Dendritic cell treated with granulocyte-macrophage colony-stimulating factor and Interleukin-4, amounts not matched to agents 40 ng/mL and 50 ng/mL, for 4 days (primary cell): ENCODE measurements at regions not wholly inside any gene's neighbourhood (a gene's known extent, or its start where the extent isn't known, plus 50 kb on each side); places are given as distances from the start of the nearest gene placed in this dataset.

ENCODE experiments used
- H3K27ac Mint-ChIP-seq: one replicate; pipeline ENCODE4 v1.8.0; 2022; ENCODE audit warnings: mild to moderate bottlenecking, mixed read lengths
- H3K27me3 Mint-ChIP-seq: one replicate; pipeline ENCODE4 v1.8.0; 2022; ENCODE audit warnings: mild to moderate bottlenecking, mixed read lengths
- H3K36me3 Mint-ChIP-seq: one replicate; pipeline ENCODE4 v1.8.0; 2022; ENCODE audit warnings: low read depth, mixed read lengths
- H3K4me1 Mint-ChIP-seq: one replicate; pipeline ENCODE4 v1.8.0; 2022; ENCODE audit warnings: low read depth, mixed read lengths
- H3K4me3 Mint-ChIP-seq: one replicate; pipeline ENCODE4 v1.8.0; 2022; ENCODE audit warnings: mild to moderate bottlenecking, moderate library complexity, mixed read lengths
- H3K9me3 Mint-ChIP-seq: one replicate; pipeline ENCODE4 v1.8.0; 2022; ENCODE audit warnings: mixed read lengths
- intact Hi-C: fragments of 100-400 bp; cut with micrococcal nuclease; formaldehyde crosslinking; loops from one replicate; pipeline ENCODE4 v1.15.0; 2022

DNA sequence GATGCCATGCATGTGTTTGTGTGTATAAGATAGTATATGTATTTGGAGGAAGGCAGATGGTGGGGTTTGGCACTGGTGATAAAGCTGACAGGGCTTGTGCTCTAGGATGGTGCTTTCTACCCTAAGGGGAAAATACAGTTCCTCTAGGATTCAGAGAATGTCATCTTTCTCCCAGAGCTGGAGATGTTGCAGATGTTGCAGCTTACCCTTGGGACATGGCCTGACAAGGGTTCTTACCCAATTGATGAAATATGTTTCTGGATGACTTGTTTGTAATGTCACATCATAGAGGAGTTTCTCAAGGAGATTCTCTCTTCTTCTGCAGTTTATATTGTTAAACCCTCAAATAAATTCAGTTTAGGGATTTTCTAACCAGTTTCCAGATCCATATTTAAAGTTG lies 52.5 kb upstream of the PITX2 start:
- H3K4me1 Mint-ChIP-seq: no peaks in the 10 kb centered on the region

DNA sequence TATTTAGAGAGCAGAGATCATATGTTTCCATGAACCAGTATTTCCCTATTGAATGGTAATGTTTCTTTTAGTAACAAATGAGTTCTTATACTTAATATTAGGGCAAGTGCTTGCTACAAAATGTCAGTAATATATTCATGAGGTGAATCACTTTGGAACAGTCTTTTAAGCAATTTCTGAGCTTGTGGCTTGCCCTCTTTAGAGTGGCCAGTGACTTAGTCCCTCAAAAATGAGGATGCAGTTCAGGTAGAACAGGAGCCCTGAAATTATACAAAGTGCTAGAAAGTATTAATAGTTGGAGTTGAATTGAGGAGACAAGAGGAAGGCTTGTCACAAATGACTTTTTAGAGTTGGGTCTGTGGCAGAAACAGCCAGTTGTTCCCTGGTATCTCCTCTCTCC lies 53.4 kb upstream of the PITX2 start:
- no peak overlapping the region for H3K4me3 Mint-ChIP-seq
- intact Hi-C loops: no loop called here
- H3K27me3 Mint-ChIP-seq: peaks cover 3% of the 10 kb centered on the region
- H3K27ac Mint-ChIP-seq: no peak overlapping the region
- no peaks in the 10 kb centered on the region for H3K4me1 Mint-ChIP-seq
- H3K9me3 Mint-ChIP-seq: no peaks in the 10 kb centered on the region
- no peaks in the 10 kb centered on the region for H3K36me3 Mint-ChIP-seq

More for the DNA sequence above, 52.5 kb upstream of the PITX2 start:
- no peaks in the 10 kb centered on the region for H3K36me3 Mint-ChIP-seq
- intact Hi-C loops: no loop called here
- peaks cover 3% of the 10 kb centered on the region for H3K27me3 Mint-ChIP-seq
- no peak overlapping the region for H3K4me3 Mint-ChIP-seq
- no peak overlapping the region for H3K27ac Mint-ChIP-seq
- no peaks in the 10 kb centered on the region for H3K9me3 Mint-ChIP-seq

DNA sequence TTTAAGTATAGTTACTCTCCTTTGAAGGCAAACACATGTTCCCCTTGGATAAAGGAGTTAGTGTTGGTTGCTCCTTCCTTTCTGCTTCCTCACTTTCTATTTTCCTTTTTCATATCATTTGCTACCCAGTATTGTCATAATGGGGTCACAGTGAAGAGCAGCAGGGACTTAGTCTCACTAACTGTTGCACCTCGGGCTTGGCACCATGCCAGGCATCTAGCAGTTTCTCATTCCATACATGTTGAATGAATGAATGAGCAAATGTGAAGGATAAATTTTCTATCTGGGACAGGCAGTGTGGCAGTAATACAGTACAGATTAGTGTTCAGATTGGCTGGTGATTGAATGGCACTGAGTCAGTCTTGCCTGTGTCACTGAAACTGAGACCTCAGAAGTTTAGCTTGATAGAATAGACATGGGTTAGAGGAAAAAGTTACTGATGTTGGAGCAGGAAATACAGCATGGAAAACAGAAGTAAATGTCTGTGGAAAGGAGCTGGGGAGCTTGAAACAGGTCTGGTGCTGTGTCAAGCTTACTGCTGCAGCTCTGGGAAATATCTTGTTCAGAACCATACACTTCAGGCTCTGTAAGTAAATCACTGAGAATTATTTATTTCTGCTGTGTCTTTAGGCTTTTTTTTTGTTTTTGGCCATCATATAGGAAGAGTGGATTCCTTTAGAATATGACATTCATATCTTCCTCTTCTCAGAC lies 55.8 kb upstream of the PITX2 start:
- peaks cover 3% of the 10 kb centered on the region for H3K27me3 Mint-ChIP-seq
- H3K27ac Mint-ChIP-seq: no peak overlapping the region
- no peaks in the 10 kb centered on the region for H3K4me1 Mint-ChIP-seq
- no peaks in the 10 kb centered on the region for H3K36me3 Mint-ChIP-seq
- no peak overlapping the region for H3K4me3 Mint-ChIP-seq
- H3K9me3 Mint-ChIP-seq: no peaks in the 10 kb centered on the region
- intact Hi-C loops: no loop called here

DNA sequence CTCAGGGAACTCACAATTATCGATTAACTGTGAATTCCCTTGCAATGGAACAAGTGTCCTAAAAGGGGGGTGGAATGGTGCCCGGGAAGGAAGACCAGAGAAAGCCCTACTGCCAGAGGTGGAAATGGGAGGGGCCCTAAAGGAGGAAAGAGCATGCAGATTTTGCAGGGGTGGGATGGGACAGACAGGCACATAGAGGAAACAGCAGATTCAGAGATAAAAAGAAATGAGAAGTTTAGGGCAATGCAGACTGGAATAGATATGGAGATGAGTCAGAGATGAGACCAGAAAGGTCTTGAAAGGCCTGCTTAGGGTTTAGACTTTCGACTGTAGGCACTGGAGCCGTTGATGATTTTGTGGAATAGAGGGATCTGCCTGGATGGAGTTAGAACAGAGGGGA lies 57.4 kb upstream of the PITX2 start:
- intact Hi-C loops: no loop called here
- H3K27me3 Mint-ChIP-seq: peaks cover 3% of the 10 kb centered on the region

DNA sequence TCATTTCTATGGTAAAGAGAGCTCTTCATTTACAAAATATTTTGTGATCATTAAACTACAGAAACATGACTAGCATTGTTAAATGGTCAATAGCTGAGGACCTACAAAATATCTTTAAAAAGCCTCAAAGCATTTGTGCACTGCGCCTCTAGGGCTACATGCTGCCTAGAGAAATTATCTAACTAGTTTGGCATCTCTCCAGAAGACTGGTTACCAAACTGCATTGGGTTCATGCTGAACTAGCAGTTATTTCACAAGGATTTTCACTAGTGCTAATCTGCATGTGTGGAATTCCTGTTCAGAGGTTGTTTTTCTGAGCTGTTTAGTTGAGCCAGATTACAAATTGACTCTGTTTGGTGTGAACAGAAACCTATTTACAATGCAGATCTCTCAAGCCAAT lies 58.5 kb upstream of the PITX2 start:
- Mint-ChIP-seq H3K4me3 (no peak overlapping the region), H3K9me3 (no peaks in the 10 kb centered on the region), H3K36me3 (no peaks in the 10 kb centered on the region), H3K27me3 (peaks cover 3% of the 10 kb centered on the region), H3K27ac (no peak overlapping the region), H3K4me1 (no peaks in the 10 kb centered on the region)
- intact Hi-C loops: no loop called here

More for the DNA sequence above, 57.4 kb upstream of the PITX2 start:
- Mint-ChIP-seq H3K27ac (no peak overlapping the region), H3K36me3 (no peaks in the 10 kb centered on the region), H3K4me3 (no peak overlapping the region), H3K9me3 (no peaks in the 10 kb centered on the region), H3K4me1 (no peaks in the 10 kb centered on the region)

DNA sequence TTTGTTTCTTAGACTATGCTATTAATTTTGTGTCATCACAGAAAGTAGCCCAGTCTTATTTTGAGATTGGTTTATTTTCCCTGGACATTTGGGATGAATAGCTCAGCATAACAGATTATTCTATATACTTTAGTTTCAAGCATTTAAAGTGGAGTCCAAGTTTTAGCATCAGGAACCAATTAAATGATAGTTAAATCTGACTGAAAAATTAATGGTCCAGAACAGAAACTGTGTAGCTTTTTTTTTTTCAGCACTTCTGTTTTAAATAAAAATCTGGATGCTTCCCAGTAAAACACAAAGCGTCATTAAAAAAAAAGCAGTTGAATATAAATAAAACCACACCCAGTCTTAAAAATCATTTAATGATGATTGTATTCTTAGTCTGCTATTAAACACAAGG lies 59.4 kb upstream of the PITX2 start:
- no peak overlapping the region for H3K27ac Mint-ChIP-seq
- no peaks in the 10 kb centered on the region for H3K4me1 Mint-ChIP-seq
- H3K4me3 Mint-ChIP-seq: no peak overlapping the region
- no peaks in the 10 kb centered on the region for H3K36me3 Mint-ChIP-seq
- intact Hi-C loops: no loop called here
- no peaks in the 10 kb centered on the region for H3K9me3 Mint-ChIP-seq
- H3K27me3 Mint-ChIP-seq: peaks cover 3% of the 10 kb centered on the region

DNA sequence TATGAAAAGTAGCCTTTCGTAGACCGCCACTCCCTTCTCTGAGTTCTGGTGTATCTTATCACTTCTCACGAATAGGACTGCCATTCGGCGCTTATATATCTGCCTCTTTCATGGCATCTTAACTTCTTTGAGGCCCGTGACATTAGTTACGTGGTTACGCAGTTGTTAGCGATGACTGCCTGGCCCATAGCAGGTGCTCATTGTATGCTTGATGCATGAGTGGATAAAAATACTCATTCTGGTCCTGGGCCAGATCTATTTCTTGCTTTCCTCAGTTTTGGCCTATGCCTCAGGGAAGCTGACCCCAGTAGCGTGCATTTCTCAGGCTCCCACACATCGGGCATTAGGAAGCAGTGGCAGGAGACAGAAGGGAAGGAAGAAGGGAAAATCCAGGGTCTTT lies 60.7 kb upstream of the PITX2 start:
- H3K4me3 Mint-ChIP-seq: no peak overlapping the region
- intact Hi-C loops: no loop called here

DNA sequence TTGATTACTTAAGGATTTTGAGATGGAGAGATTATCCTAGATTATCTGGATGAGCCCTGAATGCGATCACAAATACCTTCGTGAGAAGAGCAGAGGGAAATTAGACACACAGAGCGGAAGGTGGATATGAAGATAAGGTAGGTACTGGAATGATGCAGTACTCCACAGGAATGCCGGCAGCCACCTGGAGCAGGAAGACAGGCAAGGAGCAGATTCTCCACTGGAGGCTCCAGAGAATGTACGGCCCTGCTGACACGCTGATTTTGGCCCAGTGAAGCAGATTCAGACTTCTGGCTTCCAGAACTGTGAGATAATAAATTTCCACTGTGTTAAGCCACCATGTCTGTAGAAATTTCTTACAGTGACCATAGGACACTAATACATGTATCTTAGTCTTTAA lies 79.4 kb upstream of the PITX2 start:
- Mint-ChIP-seq H3K27me3 (peaks cover 5% of the 10 kb centered on the region), H3K4me3 (no peak overlapping the region), H3K4me1 (peaks cover 13% of the 10 kb centered on the region), H3K27ac (no peak overlapping the region), H3K36me3 (no peaks in the 10 kb centered on the region), H3K9me3 (peaks cover 18% of the 10 kb centered on the region)
- intact Hi-C loops: no loop called here

More for the DNA sequence above, 60.7 kb upstream of the PITX2 start:
- Mint-ChIP-seq H3K36me3 (no peaks in the 10 kb centered on the region), H3K9me3 (no peaks in the 10 kb centered on the region), H3K27ac (no peak overlapping the region), H3K27me3 (peaks cover 3% of the 10 kb centered on the region), H3K4me1 (no peaks in the 10 kb centered on the region)

DNA sequence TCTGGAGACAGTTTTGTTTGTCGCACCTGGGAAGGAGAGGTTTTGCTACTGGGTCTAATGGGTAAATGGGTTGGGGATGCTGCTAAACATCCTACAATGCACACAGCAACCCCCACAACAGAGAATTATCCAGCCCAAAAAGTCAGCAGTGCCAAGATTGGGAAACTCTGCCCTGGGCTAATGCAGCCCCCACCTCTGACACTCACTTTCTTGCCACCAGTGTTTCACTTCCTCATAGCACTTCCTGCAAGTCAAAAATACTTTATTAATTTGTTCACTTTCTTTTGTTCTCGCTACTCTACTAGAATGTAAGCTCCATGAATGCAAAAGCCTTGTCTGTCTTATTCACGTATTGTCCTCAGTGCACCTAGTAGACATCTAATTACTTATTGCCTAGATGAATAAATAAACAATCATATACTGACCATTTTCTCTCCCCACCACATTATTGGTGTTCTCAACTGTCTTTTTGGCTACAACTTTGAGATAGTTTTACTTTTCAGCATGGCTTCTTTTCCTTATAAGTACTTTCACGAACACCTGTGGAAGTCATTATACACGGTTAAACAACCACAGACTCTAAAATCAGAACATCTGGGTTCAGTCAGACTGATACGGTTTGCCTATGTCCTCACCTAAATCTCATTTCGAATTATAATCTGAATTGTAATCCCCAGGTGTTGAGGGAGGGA lies 82.0 kb upstream of the PITX2 start:
- Mint-ChIP-seq H3K27me3 (peaks cover 7% of the 10 kb centered on the region), H3K27ac (no peak overlapping the region), H3K9me3 (peaks cover 18% of the 10 kb centered on the region), H3K4me1 (peaks cover 13% of the 10 kb centered on the region), H3K4me3 (no peak overlapping the region), H3K36me3 (no peaks in the 10 kb centered on the region)
- intact Hi-C loops: no loop called here

DNA sequence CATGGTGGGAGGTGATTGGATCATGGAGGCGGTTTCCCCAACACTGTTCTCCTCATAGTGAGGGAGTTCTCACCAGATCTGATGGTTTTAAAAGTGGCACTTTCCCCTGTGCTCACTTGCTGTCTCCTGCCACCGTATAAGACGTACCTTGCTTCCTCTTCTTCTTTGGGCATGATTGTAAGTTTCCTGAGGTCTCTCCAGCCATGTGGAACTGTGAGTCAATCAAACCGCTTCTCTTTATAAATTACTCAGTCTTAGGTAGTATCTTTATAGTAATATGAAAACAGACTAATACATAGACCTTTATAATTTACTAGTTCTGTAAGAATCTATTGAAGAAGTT lies 82.5 kb upstream of the PITX2 start:
- no peak overlapping the region for H3K27ac Mint-ChIP-seq
- peaks cover 18% of the 10 kb centered on the region for H3K9me3 Mint-ChIP-seq
- H3K27me3 Mint-ChIP-seq: peaks cover 7% of the 10 kb centered on the region
- intact Hi-C loops: no loop called here
- H3K4me3 Mint-ChIP-seq: no peak overlapping the region
- peaks cover 13% of the 10 kb centered on the region for H3K4me1 Mint-ChIP-seq
- H3K36me3 Mint-ChIP-seq: no peaks in the 10 kb centered on the region

DNA sequence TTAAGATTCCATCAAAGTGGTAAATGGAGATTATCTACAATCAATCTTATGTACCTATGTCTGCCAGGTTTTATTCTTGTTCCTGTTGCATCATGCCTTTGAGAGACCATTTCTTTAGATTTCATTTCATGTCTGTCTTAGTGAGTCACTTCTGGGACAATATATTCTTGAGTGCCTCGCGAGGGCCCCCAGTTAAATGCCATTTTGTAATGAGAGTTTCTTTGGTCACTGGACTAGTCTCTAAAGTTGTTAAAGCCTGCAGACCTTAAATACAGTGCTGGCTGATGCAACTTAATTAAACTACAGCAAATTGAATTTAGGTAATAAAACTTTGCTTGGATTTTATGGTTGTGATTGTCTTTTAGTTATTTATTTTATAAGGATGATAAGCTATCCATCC lies 87.2 kb upstream of the PITX2 start:
- Mint-ChIP-seq H3K27ac (no peak overlapping the region), H3K27me3 (peaks cover 6% of the 10 kb centered on the region), H3K4me1 (peaks cover 4% of the 10 kb centered on the region), H3K36me3 (no peaks in the 10 kb centered on the region), H3K9me3 (peaks cover 13% of the 10 kb centered on the region), H3K4me3 (no peak overlapping the region)
- intact Hi-C loops: no loop called here

DNA sequence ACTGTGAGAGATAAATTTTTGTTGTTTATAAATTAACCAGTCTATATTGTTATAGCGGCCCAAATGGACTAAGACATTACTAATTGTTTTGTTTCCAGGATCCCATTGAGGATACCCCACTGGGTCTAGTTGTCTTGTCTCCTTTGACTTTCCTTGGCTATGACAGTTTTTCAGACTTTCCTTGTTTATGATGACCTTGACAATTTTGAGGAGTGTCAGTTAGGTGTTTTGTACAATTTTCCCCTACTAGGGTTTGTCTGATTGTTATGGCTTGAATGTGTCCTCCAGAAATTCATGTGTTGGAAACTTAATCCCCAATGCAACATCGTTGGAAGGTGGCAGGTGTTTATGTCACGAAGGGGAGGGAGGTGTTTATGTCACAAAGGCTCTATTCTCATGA lies 89.6 kb upstream of the PITX2 start:
- Mint-ChIP-seq H3K4me3 (no peak overlapping the region), H3K27me3 (peaks cover 6% of the 10 kb centered on the region), H3K9me3 (no peaks in the 10 kb centered on the region), H3K27ac (no peak overlapping the region), H3K36me3 (no peaks in the 10 kb centered on the region), H3K4me1 (no peaks in the 10 kb centered on the region)
- intact Hi-C loops: no loop called here

DNA sequence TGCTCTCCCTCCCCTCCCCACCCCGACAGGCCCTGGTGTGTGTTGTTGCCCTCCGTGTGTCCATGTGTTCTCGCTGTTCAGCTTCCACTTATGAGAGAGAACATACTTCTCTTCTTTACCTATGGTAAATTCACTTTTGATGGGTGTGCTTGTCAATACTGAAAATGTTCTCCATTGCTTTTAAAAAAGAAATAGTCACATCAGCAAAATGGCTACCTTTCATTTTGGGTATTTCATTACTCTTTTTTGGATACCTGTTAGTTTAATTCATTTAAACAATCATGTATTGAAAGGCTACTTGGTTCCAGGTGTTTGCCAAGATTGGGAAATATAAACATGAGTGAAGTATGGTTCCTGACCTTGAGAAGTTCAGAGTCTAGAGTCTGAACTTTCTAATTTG lies 107.4 kb upstream of the PITX2 start:
- H3K27me3 Mint-ChIP-seq: no peaks in the 10 kb centered on the region
- no peaks in the 10 kb centered on the region for H3K36me3 Mint-ChIP-seq
- H3K4me1 Mint-ChIP-seq: no peaks in the 10 kb centered on the region
- intact Hi-C loops: no loop called here
- no peak overlapping the region for H3K27ac Mint-ChIP-seq
- H3K9me3 Mint-ChIP-seq: peaks cover 10% of the 10 kb centered on the region
- no peak overlapping the region for H3K4me3 Mint-ChIP-seq

DNA sequence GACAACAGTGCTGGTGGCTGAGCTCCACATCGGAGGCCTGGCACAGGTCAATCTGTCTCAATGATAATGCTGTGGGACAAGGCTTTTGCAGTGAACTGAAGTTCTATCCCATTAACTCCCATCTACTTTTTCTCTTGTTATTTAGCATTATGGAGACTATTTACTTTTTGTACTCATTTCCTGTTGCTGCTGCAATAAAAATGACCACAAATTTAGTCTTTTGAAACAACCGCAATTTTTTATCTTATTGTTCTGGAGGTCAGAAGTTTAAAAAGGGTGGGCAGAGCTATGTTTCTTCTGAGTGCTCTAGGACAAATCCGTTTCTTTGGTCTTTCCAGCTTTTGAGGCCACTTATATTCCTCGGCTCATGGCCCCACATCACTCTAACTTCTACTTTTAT lies 111.0 kb upstream of the PITX2 start:
- Mint-ChIP-seq H3K4me1 (no peaks in the 10 kb centered on the region), H3K36me3 (no peaks in the 10 kb centered on the region), H3K27ac (no peak overlapping the region), H3K9me3 (peaks cover 1% of the 10 kb centered on the region), H3K4me3 (no peak overlapping the region), H3K27me3 (no peaks in the 10 kb centered on the region)
- intact Hi-C loops: no loop called here

DNA sequence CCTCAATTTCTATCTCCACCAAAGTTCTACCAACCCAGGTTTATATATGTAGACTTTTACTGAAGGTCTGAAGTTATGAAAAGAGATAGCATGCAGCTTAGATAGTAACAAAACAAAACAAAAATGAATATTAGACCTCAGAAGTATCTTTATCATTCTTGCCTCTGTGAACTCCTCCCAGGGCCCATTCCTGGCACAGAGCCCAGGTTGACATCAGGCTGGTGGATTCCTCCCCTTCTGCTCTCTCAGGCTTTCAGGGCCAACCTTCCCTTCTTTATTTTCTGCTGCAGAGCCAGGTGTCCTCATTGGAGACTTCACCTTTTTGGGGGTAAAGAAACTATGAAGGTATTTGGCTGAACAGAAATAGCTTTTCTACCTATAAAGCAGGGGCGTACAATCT lies 112.8 kb upstream of the PITX2 start:
- no peaks in the 10 kb centered on the region for H3K27me3 Mint-ChIP-seq
- no peaks in the 10 kb centered on the region for H3K36me3 Mint-ChIP-seq
- no peak overlapping the region for H3K4me3 Mint-ChIP-seq
- H3K4me1 Mint-ChIP-seq: no peaks in the 10 kb centered on the region
- no peak overlapping the region for H3K27ac Mint-ChIP-seq
- intact Hi-C loops: no loop called here
- H3K9me3 Mint-ChIP-seq: no peaks in the 10 kb centered on the region
